ENCODE measurements at regions not wholly inside any gene's neighbourhood (a gene's known extent, or its start where the extent isn't known, plus 50 kb on each side); places are given as distances from the start of the nearest gene placed in this dataset.

DNA sequence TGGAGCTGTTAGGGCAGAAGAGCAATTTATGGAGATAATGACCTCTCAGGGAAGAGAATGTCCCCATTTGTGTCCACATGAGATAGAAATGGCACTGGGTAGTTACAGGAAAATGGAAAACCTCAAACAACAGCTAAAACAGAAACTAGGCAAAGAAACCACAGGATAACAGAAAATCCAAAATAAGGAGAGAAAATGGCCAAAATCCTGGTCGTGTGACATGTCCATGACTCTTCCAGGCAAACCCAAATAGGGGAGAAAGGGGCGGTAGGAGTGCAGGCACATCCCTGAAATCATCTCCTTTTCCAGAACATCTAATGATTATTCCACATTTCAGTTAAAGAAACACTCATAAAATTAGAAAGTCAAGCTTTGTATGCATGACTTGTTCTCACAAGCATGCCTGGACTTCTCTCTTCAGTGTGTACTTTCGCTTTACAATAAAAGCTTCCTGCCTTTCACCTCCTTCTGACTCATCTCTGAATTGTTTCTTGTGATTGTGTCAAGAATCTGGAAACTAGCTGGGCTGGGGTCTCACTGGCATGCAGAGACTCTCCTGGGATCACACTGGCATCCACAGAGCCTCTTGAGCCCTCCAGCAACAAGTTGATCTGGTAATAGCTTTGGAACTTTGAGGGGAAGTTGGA lies 171.4 kb upstream of the ZP4 start:
- Mint-ChIP-seq H3K27me3 (peaks cover 0 to 3% (median 0%) of the 10 kb centered on the region in 5 donors), H3K4me1 (peaks cover 0 to 2% (median 0%) of the 10 kb centered on the region in 7 donors), H3K4me3 (no peak overlapping the region), H3K27ac (no peak overlapping the region), H3K9me3 (peaks cover 3 to 24% (median 6%) of the 10 kb centered on the region in 11 donors), H3K36me3 (no peaks in the 10 kb centered on the region)
- Histone ChIP-seq H3K9me3 (ENCODE audit: control insufficient read depth in 2 of 3, low read length in 3 of 3) (no peaks in the 10 kb centered on the region), H3K36me3 (ENCODE audit: control insufficient read depth in 2 of 3, insufficient read depth in 3 of 3, low read length in 3 of 3) (no peaks in the 10 kb centered on the region), H3K4me1 (ENCODE audit: control insufficient read depth in 2 of 2, insufficient read depth in 2 of 2, low read length in 2 of 2) (no peaks in the 10 kb centered on the region), H3K27ac (ENCODE audit: low read depth, low read length) (no peak overlapping the region), H3K4me3 (ENCODE audit: low read length) (no peak overlapping the region), H3K27me3 (ENCODE audit: control insufficient read depth in 2 of 2, insufficient read depth in 2 of 2, low read length in 2 of 2) (no peaks in the 10 kb centered on the region)
- CTCF ChIA-PET: no interaction called here
- POLR2A ChIA-PET: no interaction called here
- intact Hi-C loops (cut with micrococcal nuclease): no loop called here
- DNase-seq (no peak), ATAC-seq (no peak)

DNA sequence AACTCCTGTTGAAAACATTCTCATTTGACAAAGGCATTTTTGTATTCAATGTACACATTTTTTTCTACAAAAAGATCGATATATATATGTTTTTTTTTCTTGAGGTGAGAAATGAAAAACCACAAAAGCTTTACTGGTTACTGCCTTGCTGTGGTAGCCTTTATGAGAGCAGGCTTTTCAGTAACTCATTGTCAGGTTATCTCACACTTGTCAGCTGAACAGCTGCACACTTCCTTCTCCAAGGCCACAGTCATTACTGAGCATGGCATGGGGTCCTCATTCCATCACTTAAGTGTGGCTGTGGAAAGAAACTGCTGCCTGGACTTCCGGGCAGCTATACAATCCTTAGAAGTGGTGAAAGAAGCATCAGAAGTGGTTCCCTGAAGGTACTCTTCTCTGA lies 169.3 kb upstream of the ZP4 start:
- DNase-seq (no peak), ATAC-seq (no peak)
- ChIA-PET POLR2A (no interaction called here), CTCF (no interaction called here)
- Mint-ChIP-seq H3K27me3 (peaks cover 0 to 3% (median 0%) of the 10 kb centered on the region in 5 donors), H3K9me3 (peaks cover 2 to 18% (median 9%) of the 10 kb centered on the region in 11 donors), H3K4me3 (no peak overlapping the region), H3K36me3 (no peaks in the 10 kb centered on the region), H3K4me1 (peaks cover 0 to 2% (median 0%) of the 10 kb centered on the region in 7 donors), H3K27ac (no peak overlapping the region)
- intact Hi-C loops (cut with micrococcal nuclease): no loop called here
- Histone ChIP-seq H3K9me3 (ENCODE audit: control insufficient read depth in 2 of 3, low read length in 3 of 3) (no peaks in the 10 kb centered on the region), H3K4me3 (ENCODE audit: low read length) (no peak overlapping the region), H3K27ac (ENCODE audit: low read depth, low read length) (no peak overlapping the region), H3K27me3 (ENCODE audit: control insufficient read depth in 2 of 2, insufficient read depth in 2 of 2, low read length in 2 of 2) (no peaks in the 10 kb centered on the region), H3K4me1 (ENCODE audit: control insufficient read depth in 2 of 2, insufficient read depth in 2 of 2, low read length in 2 of 2) (no peaks in the 10 kb centered on the region), H3K36me3 (ENCODE audit: control insufficient read depth in 2 of 3, insufficient read depth in 3 of 3, low read length in 3 of 3) (no peaks in the 10 kb centered on the region)

DNA sequence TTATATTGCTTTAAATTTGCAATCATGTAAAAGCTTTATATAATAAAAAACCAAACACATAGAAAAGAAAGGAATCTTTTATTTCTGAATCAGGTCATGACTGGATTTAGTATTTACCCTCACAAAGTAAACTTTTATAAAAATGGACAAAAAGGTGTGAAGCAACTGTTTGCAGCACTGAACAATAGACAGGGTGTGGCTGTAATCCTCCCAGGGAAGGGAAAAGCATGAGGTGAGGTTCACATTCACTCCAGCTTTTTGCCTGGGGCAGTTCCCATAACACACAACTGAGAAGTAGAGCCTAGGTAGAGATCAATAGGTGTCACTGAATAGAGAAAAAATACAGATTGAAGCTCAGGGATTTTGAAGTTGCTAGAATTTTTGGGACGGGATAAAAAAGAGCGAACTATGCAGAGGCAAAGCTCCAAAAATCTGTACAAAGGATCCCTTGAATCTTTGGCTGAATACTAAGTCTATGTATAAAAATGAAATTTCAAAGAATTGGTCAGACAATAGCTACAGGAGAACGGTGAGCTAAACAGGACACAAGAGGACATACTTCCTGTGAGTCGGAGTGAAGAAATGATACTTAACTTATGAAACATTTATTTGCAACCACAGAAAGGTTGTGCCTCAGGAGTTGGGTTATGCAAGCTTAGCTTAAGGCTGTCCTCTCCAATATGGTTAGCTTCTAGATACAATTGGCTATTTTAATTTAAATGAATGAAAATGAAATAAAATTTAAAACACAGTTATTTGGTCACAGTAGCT lies 162.0 kb upstream of the ZP4 start:
- CTCF ChIA-PET: no interaction called here
- Mint-ChIP-seq H3K27me3 (peaks cover 0 to 3% (median 0%) of the 10 kb centered on the region in 5 donors), H3K36me3 (no peaks in the 10 kb centered on the region), H3K4me3 (no peak overlapping the region), H3K9me3 (peaks cover 1 to 9% (median 4%) of the 10 kb centered on the region in 11 donors), H3K4me1 (no peaks in the 10 kb centered on the region), H3K27ac (no peak overlapping the region)
- intact Hi-C loops (cut with micrococcal nuclease): no loop called here
- Histone ChIP-seq H3K9me3 (ENCODE audit: control insufficient read depth in 2 of 3, low read length in 3 of 3) (no peaks in the 10 kb centered on the region), H3K27ac (ENCODE audit: low read depth, low read length) (no peak overlapping the region), H3K4me3 (ENCODE audit: low read length) (no peak overlapping the region), H3K36me3 (ENCODE audit: control insufficient read depth in 2 of 3, insufficient read depth in 3 of 3, low read length in 3 of 3) (no peaks in the 10 kb centered on the region), H3K27me3 (ENCODE audit: control insufficient read depth in 2 of 2, insufficient read depth in 2 of 2, low read length in 2 of 2) (no peaks in the 10 kb centered on the region), H3K4me1 (ENCODE audit: control insufficient read depth in 2 of 2, insufficient read depth in 2 of 2, low read length in 2 of 2) (no peaks in the 10 kb centered on the region)
- DNase-seq: no peak
- ATAC-seq: no peak
- POLR2A ChIA-PET: no interaction called here

DNA sequence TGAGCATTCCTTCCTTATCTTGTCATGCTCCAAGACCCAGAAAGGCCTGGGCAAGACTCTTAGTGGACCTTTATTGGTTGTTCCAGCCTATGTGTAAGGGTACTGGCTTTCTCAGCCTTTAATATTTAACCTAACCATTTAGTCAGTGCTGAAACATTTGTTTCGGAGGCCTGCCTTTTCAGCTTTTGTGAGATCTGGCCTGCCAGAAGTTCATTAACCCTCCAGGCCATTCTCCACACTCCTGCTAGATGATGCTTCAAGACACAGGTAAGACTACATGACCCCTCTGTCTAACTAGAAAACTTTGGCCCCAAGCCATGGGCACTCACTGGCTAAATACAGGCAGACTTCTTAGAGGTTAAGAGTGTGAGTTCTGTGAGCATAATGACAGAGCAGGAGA lies 138.4 kb upstream of the ZP4 start:
- ChIA-PET POLR2A (no interaction called here), CTCF (no interaction called here)
- H3K9me3 Mint-ChIP-seq: peaks cover 4 to 27% (median 18%) of the 10 kb centered on the region in 11 donors
- DNase-seq (no peak), ATAC-seq (no peak)
- H3K27ac Mint-ChIP-seq: no peak overlapping the region
- Histone ChIP-seq H3K4me1 (ENCODE audit: control insufficient read depth in 2 of 2, insufficient read depth in 2 of 2, low read length in 2 of 2) (no peaks in the 10 kb centered on the region), H3K9me3 (ENCODE audit: control insufficient read depth in 2 of 3, low read length in 3 of 3) (no peaks in the 10 kb centered on the region), H3K27me3 (ENCODE audit: control insufficient read depth in 2 of 2, insufficient read depth in 2 of 2, low read length in 2 of 2) (no peaks in the 10 kb centered on the region), H3K4me3 (ENCODE audit: low read length) (no peak overlapping the region), H3K27ac (ENCODE audit: low read depth, low read length) (no peak overlapping the region), H3K36me3 (ENCODE audit: control insufficient read depth in 2 of 3, insufficient read depth in 3 of 3, low read length in 3 of 3) (no peaks in the 10 kb centered on the region)
- intact Hi-C loops (cut with micrococcal nuclease): no loop called here
- H3K27me3 Mint-ChIP-seq: no peaks in the 10 kb centered on the region
- no peaks in the 10 kb centered on the region for H3K4me1 Mint-ChIP-seq
- H3K36me3 Mint-ChIP-seq: no peaks in the 10 kb centered on the region
- H3K4me3 Mint-ChIP-seq: no peak overlapping the region

DNA sequence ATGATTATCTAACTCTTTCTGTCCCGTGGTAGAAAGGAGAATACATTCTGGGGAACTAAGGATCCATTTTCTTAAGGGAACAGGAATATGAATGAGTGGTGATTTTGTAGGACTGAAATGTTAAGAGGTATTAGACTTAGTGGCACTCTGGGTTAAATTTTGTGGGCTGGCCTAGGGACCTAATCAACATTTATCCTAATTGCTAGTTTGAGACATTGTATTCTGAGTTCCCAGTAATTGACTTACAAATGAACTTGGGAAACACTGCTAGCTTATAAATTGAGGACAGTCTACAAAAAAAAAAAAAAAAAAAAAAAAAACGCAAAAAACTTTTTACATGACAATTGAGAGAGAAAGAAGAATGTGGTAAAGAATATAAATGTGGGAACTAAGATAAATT lies 136.6 kb upstream of the ZP4 start:
- Histone ChIP-seq H3K4me1 (ENCODE audit: control insufficient read depth in 2 of 2, insufficient read depth in 2 of 2, low read length in 2 of 2) (no peaks in the 10 kb centered on the region), H3K4me3 (ENCODE audit: low read length) (no peak overlapping the region), H3K27me3 (ENCODE audit: control insufficient read depth in 2 of 2, insufficient read depth in 2 of 2, low read length in 2 of 2) (no peaks in the 10 kb centered on the region), H3K9me3 (ENCODE audit: control insufficient read depth in 2 of 3, low read length in 3 of 3) (no peaks in the 10 kb centered on the region), H3K27ac (ENCODE audit: low read depth, low read length) (no peak overlapping the region), H3K36me3 (ENCODE audit: control insufficient read depth in 2 of 3, insufficient read depth in 3 of 3, low read length in 3 of 3) (no peaks in the 10 kb centered on the region)
- Mint-ChIP-seq H3K27me3 (no peaks in the 10 kb centered on the region), H3K9me3 (peaks cover 4 to 23% (median 9%) of the 10 kb centered on the region in 11 donors), H3K27ac (no peak overlapping the region), H3K4me3 (no peak overlapping the region), H3K36me3 (no peaks in the 10 kb centered on the region), H3K4me1 (no peaks in the 10 kb centered on the region)
- ATAC-seq (no peak), DNase-seq (no peak)
- ChIA-PET CTCF (no interaction called here), POLR2A (no interaction called here)
- intact Hi-C loops (cut with micrococcal nuclease): no loop called here

DNA sequence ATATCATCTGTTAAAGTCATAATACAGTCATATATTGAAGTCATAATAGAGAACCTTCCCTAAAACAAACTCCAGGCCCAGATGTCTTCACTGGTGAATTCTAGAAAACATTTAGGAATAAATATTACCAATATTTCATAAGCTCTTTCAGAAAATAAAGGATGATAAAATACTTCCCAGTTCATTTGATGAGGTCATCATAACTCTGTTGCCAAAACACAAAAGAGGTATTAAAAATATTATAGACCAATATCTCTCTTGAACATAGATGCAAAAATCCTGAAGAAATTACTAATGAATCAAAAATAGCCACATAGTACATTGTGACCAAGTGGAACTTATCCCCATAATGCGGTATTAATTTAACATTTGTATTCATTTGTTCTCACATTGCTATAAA lies 132.4 kb upstream of the ZP4 start:
- CTCF ChIA-PET: no interaction called here
- H3K9me3 ChIP-seq (ENCODE audit: control insufficient read depth in 2 of 3, low read length in 3 of 3): no peaks in the 10 kb centered on the region

DNA sequence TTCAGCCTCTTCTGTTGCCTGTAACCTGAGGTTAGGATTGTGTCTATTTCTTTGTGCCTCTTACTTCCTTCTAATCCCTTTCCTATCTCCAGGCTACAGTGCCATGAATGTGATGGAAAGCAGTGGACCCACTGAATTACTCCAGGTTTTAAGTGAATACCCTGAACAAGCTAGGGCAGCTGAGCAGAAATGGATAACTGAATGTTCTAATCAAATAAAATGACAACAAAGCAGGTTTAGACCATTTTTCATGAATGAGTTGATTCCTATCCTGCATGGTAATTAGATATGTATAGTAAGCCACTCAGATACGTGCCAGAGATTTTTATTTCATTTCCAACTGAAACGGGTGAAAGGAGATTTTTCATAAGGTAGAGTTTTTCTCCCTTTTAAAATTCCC lies 127.5 kb upstream of the ZP4 start:
- Mint-ChIP-seq H3K36me3 (peaks cover 0 to 3% (median 0%) of the 10 kb centered on the region in 5 donors), H3K9me3 (peaks cover 3 to 31% (median 8%) of the 10 kb centered on the region in 11 donors), H3K4me1 (no peaks in the 10 kb centered on the region), H3K4me3 (no peak overlapping the region), H3K27ac (no peak overlapping the region), H3K27me3 (no peaks in the 10 kb centered on the region)
- Histone ChIP-seq H3K4me3 (ENCODE audit: low read length) (no peak overlapping the region), H3K36me3 (ENCODE audit: control insufficient read depth in 2 of 3, insufficient read depth in 3 of 3, low read length in 3 of 3) (no peaks in the 10 kb centered on the region), H3K9me3 (ENCODE audit: control insufficient read depth in 2 of 3, low read length in 3 of 3) (no peaks in the 10 kb centered on the region), H3K4me1 (ENCODE audit: control insufficient read depth in 2 of 2, insufficient read depth in 2 of 2, low read length in 2 of 2) (no peaks in the 10 kb centered on the region), H3K27ac (ENCODE audit: low read depth, low read length) (no peak overlapping the region), H3K27me3 (ENCODE audit: control insufficient read depth in 2 of 2, insufficient read depth in 2 of 2, low read length in 2 of 2) (no peaks in the 10 kb centered on the region)
- ATAC-seq: no peak
- DNase-seq: no peak
- intact Hi-C loops (cut with micrococcal nuclease): no loop called here
- POLR2A ChIA-PET: no interaction called here
- CTCF ChIA-PET: no interaction called here

More for the DNA sequence above, 132.4 kb upstream of the ZP4 start:
- POLR2A ChIA-PET: interaction anchor here (0.7 kb wide), 1 partner anchor 520 kb away, joined by 3 read pairs; no protein-coding TSS in a partner anchor
- no peaks in the 10 kb centered on the region for H3K4me1 ChIP-seq (ENCODE audit: control insufficient read depth in 2 of 2, insufficient read depth in 2 of 2, low read length in 2 of 2)
- intact Hi-C loops (cut with micrococcal nuclease): no loop called here
- H3K36me3 Mint-ChIP-seq: no peaks in the 10 kb centered on the region
- ATAC-seq (no peak), DNase-seq (no peak)
- peaks cover 0 to 16% (median 4%) of the 10 kb centered on the region in 11 donors for H3K9me3 Mint-ChIP-seq
- no peak overlapping the region for H3K27ac Mint-ChIP-seq
- no peak overlapping the region for H3K4me3 Mint-ChIP-seq
- no peaks in the 10 kb centered on the region for H3K36me3 ChIP-seq (ENCODE audit: control insufficient read depth in 2 of 3, insufficient read depth in 3 of 3, low read length in 3 of 3)
- no peaks in the 10 kb centered on the region for H3K27me3 ChIP-seq (ENCODE audit: control insufficient read depth in 2 of 2, insufficient read depth in 2 of 2, low read length in 2 of 2)
- H3K4me1 Mint-ChIP-seq: no peaks in the 10 kb centered on the region
- H3K4me3 ChIP-seq (ENCODE audit: low read length): no peak overlapping the region
- no peaks in the 10 kb centered on the region for H3K27me3 Mint-ChIP-seq
- no peak overlapping the region for H3K27ac ChIP-seq (ENCODE audit: low read depth, low read length)
